Stimulated activated naive CD8-positive, alpha-beta T cell treated with anti-CD3 and anti-CD28 coated beads, Interleukin-15, Interleukin-2, amounts not matched to agents 100 ng/mL and 50 ng/mL, for 24 hours (primary cell): ENCODE measurements at regions not wholly inside any gene's neighbourhood (a gene's known extent, or its start where the extent isn't known, plus 50 kb on each side); places are given as distances from the start of the nearest gene placed in this dataset.

Source experiments
- H3K27ac Mint-ChIP-seq: one replicate; pipeline ENCODE4 v1.8.0; 2021; ENCODE audit warnings: mild to moderate bottlenecking, mixed read lengths
- H3K27me3 Mint-ChIP-seq: one replicate; pipeline ENCODE4 v1.8.0; 2021; ENCODE audit warnings: mixed read lengths
- H3K36me3 Mint-ChIP-seq: one replicate; pipeline ENCODE4 v1.8.0; 2021; ENCODE audit warnings: low read depth, mixed read lengths
- H3K4me1 Mint-ChIP-seq: one replicate; pipeline ENCODE4 v1.8.0; 2021; ENCODE audit warnings: low read depth, mixed read lengths
- H3K4me3 Mint-ChIP-seq: one replicate; pipeline ENCODE4 v1.8.0; 2021; ENCODE audit warnings: mild to moderate bottlenecking, mixed read lengths
- H3K9me3 Mint-ChIP-seq: one replicate; pipeline ENCODE4 v1.8.0; 2021; ENCODE audit warnings: mixed read lengths

- Mint-ChIP-seq H3K36me3 (no peaks in the 10 kb centered on the region), H3K4me1 (no peaks in the 10 kb centered on the region), H3K4me3 (no peak overlapping the region), H3K9me3 (no peaks in the 10 kb centered on the region), H3K27me3 (peaks cover 31% of the 10 kb centered on the region), H3K27ac (no peak overlapping the region)
Observed at GRCh38 chr22:47724751-47725150, 962.3 kb downstream of the TBC1D22A start.

- H3K27me3 Mint-ChIP-seq: peaks cover 34% of the 10 kb centered on the region
- no peaks in the 10 kb centered on the region for H3K4me1 Mint-ChIP-seq
- H3K9me3 Mint-ChIP-seq: no peaks in the 10 kb centered on the region
- no peak overlapping the region for H3K4me3 Mint-ChIP-seq
- H3K36me3 Mint-ChIP-seq: no peaks in the 10 kb centered on the region
- no peak overlapping the region for H3K27ac Mint-ChIP-seq
Observed at GRCh38 chr22:47724030-47724429, 961.6 kb downstream of the TBC1D22A start.

GRCh38 chr22:47718337-47718736, 955.9 kb downstream of the TBC1D22A start:
- no peaks in the 10 kb centered on the region for H3K9me3 Mint-ChIP-seq
- H3K27ac Mint-ChIP-seq: no peak overlapping the region
- no peaks in the 10 kb centered on the region for H3K36me3 Mint-ChIP-seq
- H3K27me3 Mint-ChIP-seq: peaks cover 22% of the 10 kb centered on the region
- H3K4me3 Mint-ChIP-seq: no peak overlapping the region
- no peaks in the 10 kb centered on the region for H3K4me1 Mint-ChIP-seq

GRCh38 chr22:47716890-47717615, 954.6 kb downstream of the TBC1D22A start:
- H3K4me1 Mint-ChIP-seq: no peaks in the 10 kb centered on the region
- no peak overlapping the region for H3K4me3 Mint-ChIP-seq
- H3K36me3 Mint-ChIP-seq: no peaks in the 10 kb centered on the region
- peaks cover 22% of the 10 kb centered on the region for H3K27me3 Mint-ChIP-seq
- H3K27ac Mint-ChIP-seq: no peak overlapping the region
- no peaks in the 10 kb centered on the region for H3K9me3 Mint-ChIP-seq

- Mint-ChIP-seq H3K27ac (no peak overlapping the region), H3K4me3 (no peak overlapping the region), H3K27me3 (peaks cover 16% of the 10 kb centered on the region), H3K4me1 (no peaks in the 10 kb centered on the region), H3K36me3 (no peaks in the 10 kb centered on the region), H3K9me3 (no peaks in the 10 kb centered on the region)
Observed at GRCh38 chr22:47715866-47716578, 953.6 kb downstream of the TBC1D22A start.

GRCh38 chr22:47713941-47714340, 951.5 kb downstream of the TBC1D22A start:
- Mint-ChIP-seq H3K9me3 (no peaks in the 10 kb centered on the region), H3K4me3 (no peak overlapping the region), H3K36me3 (no peaks in the 10 kb centered on the region), H3K27ac (no peak overlapping the region), H3K27me3 (peaks cover 15% of the 10 kb centered on the region), H3K4me1 (no peaks in the 10 kb centered on the region)

- H3K27ac Mint-ChIP-seq: no peak overlapping the region
- H3K4me3 Mint-ChIP-seq: no peak overlapping the region
- no peaks in the 10 kb centered on the region for H3K9me3 Mint-ChIP-seq
- peaks cover 29% of the 10 kb centered on the region for H3K27me3 Mint-ChIP-seq
- no peaks in the 10 kb centered on the region for H3K4me1 Mint-ChIP-seq
- no peaks in the 10 kb centered on the region for H3K36me3 Mint-ChIP-seq
Observed at GRCh38 chr22:47710135-47710534, 947.7 kb downstream of the TBC1D22A start.

GRCh38 chr22:47705350-47705749, 942.9 kb downstream of the TBC1D22A start:
- H3K4me3 Mint-ChIP-seq: no peak overlapping the region

GRCh38 chr22:47698906-47699305, 936.5 kb downstream of the TBC1D22A start:
- Mint-ChIP-seq H3K36me3 (no peaks in the 10 kb centered on the region), H3K9me3 (no peaks in the 10 kb centered on the region), H3K27me3 (peaks cover 4% of the 10 kb centered on the region), H3K4me1 (no peaks in the 10 kb centered on the region), H3K4me3 (no peak overlapping the region), H3K27ac (no peak overlapping the region)

More at GRCh38 chr22:47705350-47705749, 942.9 kb downstream of the TBC1D22A start:
- H3K9me3 Mint-ChIP-seq: no peaks in the 10 kb centered on the region
- no peaks in the 10 kb centered on the region for H3K36me3 Mint-ChIP-seq
- no peak overlapping the region for H3K27ac Mint-ChIP-seq
- peaks cover 16% of the 10 kb centered on the region for H3K27me3 Mint-ChIP-seq
- H3K4me1 Mint-ChIP-seq: no peaks in the 10 kb centered on the region

GRCh38 chr22:47697861-47698260, 935.4 kb downstream of the TBC1D22A start:
- Mint-ChIP-seq H3K27me3 (peaks cover 4% of the 10 kb centered on the region), H3K4me1 (no peaks in the 10 kb centered on the region), H3K9me3 (no peaks in the 10 kb centered on the region), H3K36me3 (no peaks in the 10 kb centered on the region), H3K4me3 (no peak overlapping the region), H3K27ac (no peak overlapping the region)

- H3K4me3 Mint-ChIP-seq: no peak overlapping the region
- H3K27ac Mint-ChIP-seq: no peak overlapping the region
- H3K4me1 Mint-ChIP-seq: no peaks in the 10 kb centered on the region
- no peaks in the 10 kb centered on the region for H3K9me3 Mint-ChIP-seq
- H3K36me3 Mint-ChIP-seq: no peaks in the 10 kb centered on the region
- H3K27me3 Mint-ChIP-seq: peaks cover 4% of the 10 kb centered on the region
Observed at GRCh38 chr22:47696776-47697175, 934.3 kb downstream of the TBC1D22A start.

- H3K27ac Mint-ChIP-seq: no peak overlapping the region
- H3K27me3 Mint-ChIP-seq: peaks cover 4% of the 10 kb centered on the region
- no peaks in the 10 kb centered on the region for H3K4me1 Mint-ChIP-seq
- no peak overlapping the region for H3K4me3 Mint-ChIP-seq
- no peaks in the 10 kb centered on the region for H3K9me3 Mint-ChIP-seq
- no peaks in the 10 kb centered on the region for H3K36me3 Mint-ChIP-seq
Observed at GRCh38 chr22:47695176-47695575, 932.7 kb downstream of the TBC1D22A start.

GRCh38 chr22:47694536-47695130, 932.2 kb downstream of the TBC1D22A start:
- H3K27ac Mint-ChIP-seq: no peak overlapping the region
- H3K27me3 Mint-ChIP-seq: peaks cover 4% of the 10 kb centered on the region
- H3K36me3 Mint-ChIP-seq: no peaks in the 10 kb centered on the region
- H3K4me3 Mint-ChIP-seq: no peak overlapping the region
- no peaks in the 10 kb centered on the region for H3K4me1 Mint-ChIP-seq
- no peaks in the 10 kb centered on the region for H3K9me3 Mint-ChIP-seq

GRCh38 chr22:47693606-47694005, 931.2 kb downstream of the TBC1D22A start:
- no peaks in the 10 kb centered on the region for H3K9me3 Mint-ChIP-seq
- peaks cover 4% of the 10 kb centered on the region for H3K27me3 Mint-ChIP-seq
- H3K4me3 Mint-ChIP-seq: no peak overlapping the region
- H3K4me1 Mint-ChIP-seq: no peaks in the 10 kb centered on the region
- H3K36me3 Mint-ChIP-seq: no peaks in the 10 kb centered on the region
- H3K27ac Mint-ChIP-seq: no peak overlapping the region

- Mint-ChIP-seq H3K4me3 (no peak overlapping the region), H3K36me3 (no peaks in the 10 kb centered on the region), H3K27me3 (peaks cover 4% of the 10 kb centered on the region), H3K9me3 (no peaks in the 10 kb centered on the region), H3K27ac (no peak overlapping the region), H3K4me1 (no peaks in the 10 kb centered on the region)
Observed at GRCh38 chr22:47692811-47693210, 930.4 kb downstream of the TBC1D22A start.
